HEK293 (cell line): ENCODE measurements at regions not wholly inside any gene's neighbourhood (a gene's known extent, or its start where the extent isn't known, plus 50 kb on each side); places are given as distances from the start of the nearest gene placed in this dataset.

Experiments used
- CTCF ChIA-PET: fragments of 350-600 bp; formaldehyde crosslinking; extraction: SDS; loops from one replicate; lab custom pipeline; 2021; ENCODE audit warnings: antibody characterized with exemption; lab: Yijun Ruan, JAX
- POLR2A ChIA-PET: fragments of 300-600 bp; formaldehyde crosslinking; extraction: SDS; loops from one replicate; lab custom pipeline; 2020; ENCODE audit warnings: antibody characterized with exemption, inconsistent platforms; lab: Yijun Ruan, JAX
- H3K27ac ChIP-seq: fragments of 200-500 bp; sonication (Bioruptor generic); 2 replicates; pipeline ENCODE4 v1.5.1; 2014; ENCODE audit warnings: low read depth, low read length, control low read depth, inconsistent platforms; ENCODE audit errors: extremely low read depth
- H3K36me3 ChIP-seq, 2 experiments: fragments of 200-500 bp in 1 of 2; sonication (Bioruptor generic) in 1 of 2; 1 replicate in 1 of 2; 2 replicates in 1 of 2; pipeline ENCODE4 v1.5.1; 2014 to 2017; ENCODE audit warnings: inconsistent platforms in 2 of 2, low read length in 2 of 2; ENCODE audit not compliant: control insufficient read depth in 2 of 2, insufficient read depth in 1 of 2
- H3K4me1 ChIP-seq: fragments of 200-500 bp; sonication (Bioruptor generic); 2 replicates; pipeline ENCODE4 v1.5.1; 2014; ENCODE audit warnings: mild to moderate bottlenecking, low read length, inconsistent platforms; ENCODE audit not compliant: control insufficient read depth, insufficient read depth
- H3K4me3 ChIP-seq: 2 replicates; pipeline ENCODE4 v1.5.1; 2011; ENCODE audit warnings: low read depth, mild to moderate bottlenecking, control low read depth, low read length, moderate library complexity
- H3K9me3 ChIP-seq: fragments of 200-500 bp; sonication (Bioruptor generic); 2 replicates; pipeline ENCODE4 v1.5.1; 2014; ENCODE audit warnings: low read depth, low read length, inconsistent platforms; ENCODE audit not compliant: control insufficient read depth, insufficient read depth
- KLF10 ChIP-seq: fragments of 450-650 bp; IDR thresholded peaks from 2 replicates; pipeline ENCODE4 v1.5.1; 2018; ENCODE audit warnings: missing biosample characterization, mild to moderate bottlenecking, missing genetic modification characterization
- OVOL3 ChIP-seq: fragments of 450-650 bp; formaldehyde crosslinking; IDR thresholded peaks from 2 replicates; pipeline ENCODE4 v1.5.1; 2016; ENCODE audit warnings: missing biosample characterization, missing genetic modification characterization
- RBAK ChIP-seq: fragments of 450-650 bp; formaldehyde crosslinking; IDR thresholded peaks from 2 replicates; pipeline ENCODE4 v1.5.1; 2016; ENCODE audit warnings: missing biosample characterization, missing genetic modification characterization
- SCRT1 ChIP-seq: fragments of 450-650 bp; formaldehyde crosslinking; IDR thresholded peaks from 2 replicates; pipeline ENCODE4 v1.5.1; 2016; ENCODE audit warnings: missing biosample characterization, missing genetic modification characterization, borderline replicate concordance
- ZBTB17 ChIP-seq: fragments of 450-650 bp; formaldehyde crosslinking; IDR thresholded peaks from 2 replicates; pipeline ENCODE4 v1.5.1; 2016; ENCODE audit warnings: missing biosample characterization, missing genetic modification characterization
- ZBTB26 ChIP-seq: fragments of 450-650 bp; formaldehyde crosslinking; optimal IDR thresholded peaks from 2 replicates; pipeline ENCODE3; 2016; ENCODE audit warnings: missing biosample characterization, mild to moderate bottlenecking, missing genetic modification characterization
- ZBTB44 ChIP-seq: fragments of 450-650 bp; IDR thresholded peaks from 2 replicates; pipeline ENCODE4 v1.5.1; 2018; ENCODE audit warnings: missing biosample characterization, mild to moderate bottlenecking, missing genetic modification characterization
- ZNF114 ChIP-seq: fragments of 450-650 bp; formaldehyde crosslinking; IDR thresholded peaks from 2 replicates; pipeline ENCODE4 v1.5.0; 2017; ENCODE audit warnings: missing biosample characterization, missing genetic modification characterization
- ZNF157 ChIP-seq: fragments of 450-650 bp; formaldehyde crosslinking; IDR thresholded peaks from 2 replicates; pipeline ENCODE4 v1.5.1; 2016; ENCODE audit warnings: missing biosample characterization, missing genetic modification characterization
- ZNF335 ChIP-seq: fragments of 450-650 bp; formaldehyde crosslinking; conservative IDR thresholded peaks from 2 replicates; pipeline ENCODE4 v1.5.1; 2016; ENCODE audit warnings: missing biosample characterization, missing genetic modification characterization
- ZNF426 ChIP-seq: fragments of 450-650 bp; formaldehyde crosslinking; IDR thresholded peaks from 2 replicates; pipeline ENCODE4 v1.5.1; 2017; ENCODE audit warnings: missing biosample characterization, missing genetic modification characterization, mild to moderate bottlenecking, inconsistent platforms, moderate library complexity
- ZNF48 ChIP-seq: fragments of 450-650 bp; formaldehyde crosslinking; IDR thresholded peaks from 2 replicates; pipeline ENCODE4 v1.5.1; 2016; ENCODE audit warnings: missing biosample characterization, missing genetic modification characterization
- ZNF530 ChIP-seq: fragments of 450-650 bp; formaldehyde crosslinking; IDR thresholded peaks from 2 replicates; pipeline ENCODE4 v1.5.1; 2016; ENCODE audit warnings: low read depth, missing biosample characterization, missing genetic modification characterization
- ZNF544 ChIP-seq: fragments of 450-650 bp; formaldehyde crosslinking; IDR thresholded peaks from 2 replicates; pipeline ENCODE4 v1.5.0; 2017; ENCODE audit warnings: missing biosample characterization, missing genetic modification characterization
- ZNF585B ChIP-seq: fragments of 450-650 bp; formaldehyde crosslinking; IDR thresholded peaks from 2 replicates; pipeline ENCODE4 v1.5.1; 2016; ENCODE audit warnings: missing biosample characterization, missing genetic modification characterization
- ZNF624 ChIP-seq: fragments of 450-650 bp; formaldehyde crosslinking; IDR thresholded peaks from 2 replicates; pipeline ENCODE4 v1.5.1; 2017; ENCODE audit warnings: missing biosample characterization, missing genetic modification characterization
- ZNF76 ChIP-seq: fragments of 450-650 bp; formaldehyde crosslinking; IDR thresholded peaks from 2 replicates; pipeline ENCODE4; 2016; ENCODE audit warnings: low read depth, missing biosample characterization, missing genetic modification characterization, borderline replicate concordance
- ZNF843 ChIP-seq: fragments of 450-650 bp; formaldehyde crosslinking; IDR thresholded peaks from 2 replicates; pipeline ENCODE4 v1.5.1; 2016; ENCODE audit warnings: missing biosample characterization, missing genetic modification characterization

GRCh38 chr1:30143517-30143916, 579.9 kb downstream of the MATN1 start:
- ChIA-PET POLR2A (no interaction called here), CTCF (interaction anchor here (0.6 kb wide), 2 partner anchors 139 to 558 kb away, joined by 3 read pairs; no protein-coding TSS in a partner anchor)
- Histone ChIP-seq H3K36me3 (no peaks in the 10 kb centered on the region), H3K4me1 (no peaks in the 10 kb centered on the region), H3K27ac (no peak overlapping the region), H3K4me3 (no peak overlapping the region), H3K9me3 (no peaks in the 10 kb centered on the region)
- no peak for TF ChIP-seq ZNF426 (tag by site-specific recombination)
- TF ChIP-seq KLF10 (tag by site-specific recombination) = no peak
- TF ChIP-seq ZNF48 (tag by site-specific recombination) = no peak
- TF ChIP-seq ZNF585B = peak; percentile 86
- TF ChIP-seq ZNF530 = no peak

GRCh38 chr1:30140566-30140965, 582.8 kb downstream of the MATN1 start:
- H3K36me3 ChIP-seq = no peaks in the 10 kb centered on the region
- TF ChIP-seq ZNF624 = no peak
- no peak for TF ChIP-seq ZNF157 (tag by site-specific recombination)
- no peak for TF ChIP-seq KLF10 (tag by site-specific recombination)
- no peak for TF ChIP-seq ZBTB26 (tag by site-specific recombination)
- no peak for TF ChIP-seq SCRT1 (tag by site-specific recombination)
- no peak for TF ChIP-seq ZNF544 (tag by site-specific recombination)
- TF ChIP-seq ZBTB44 (tag by site-specific recombination) = no peak
- TF ChIP-seq ZBTB17 (tag by site-specific recombination) = no peak
- no peak for TF ChIP-seq ZNF843 (tag by site-specific recombination)
- no peak for TF ChIP-seq ZNF76 (tag by site-specific recombination)
- no peak overlapping the region for H3K4me3 ChIP-seq
- no peaks in the 10 kb centered on the region for H3K4me1 ChIP-seq
- ChIA-PET POLR2A (no interaction called here), CTCF (interaction anchor here (0.7 kb wide), 1 partner anchor 347 kb away, joined by 3 read pairs; no protein-coding TSS in a partner anchor)
- no peak overlapping the region for H3K27ac ChIP-seq
- H3K9me3 ChIP-seq = no peaks in the 10 kb centered on the region

- no peaks in the 10 kb centered on the region for H3K4me1 ChIP-seq
- no peak overlapping the region for H3K27ac ChIP-seq
- no peak overlapping the region for H3K4me3 ChIP-seq
- TF ChIP-seq ZNF335 (tag by site-specific recombination) = no peak
- no peak for TF ChIP-seq ZNF114 (tag by site-specific recombination)
- H3K36me3 ChIP-seq = no peaks in the 10 kb centered on the region
- H3K9me3 ChIP-seq = no peaks in the 10 kb centered on the region
- ChIA-PET POLR2A (no interaction called here), CTCF (interaction anchor here (0.6 to 1.1 kb wide), 4 partner anchors 224 to 713 kb away, joined by 3 to 9 read pairs (median 4); no protein-coding TSS in a partner anchor)
Observed at GRCh38 chr1:30138891-30139290, 584.5 kb downstream of the MATN1 start.

- H3K27ac ChIP-seq = no peak overlapping the region
- TF ChIP-seq RBAK = 0 out of 2 replicates have a peak, but pooled peaks have one; percentile 42
- no peak for TF ChIP-seq OVOL3 (tag by site-specific recombination)
- no peaks in the 10 kb centered on the region for H3K36me3 ChIP-seq
- no peaks in the 10 kb centered on the region for H3K4me1 ChIP-seq
- no peaks in the 10 kb centered on the region for H3K9me3 ChIP-seq
- ChIA-PET CTCF (no interaction called here), POLR2A (no interaction called here)
- no peak overlapping the region for H3K4me3 ChIP-seq
Observed at GRCh38 chr1:30137001-30137400, 586.4 kb downstream of the MATN1 start.
